WTC11 (cell line): ENCODE measurements at regions not wholly inside any gene's neighbourhood (a gene's known extent, or its start where the extent isn't known, plus 50 kb on each side); places are given as distances from the start of the nearest gene placed in this dataset.
"Not testable (repeated sequence)": the region's sequence is repeated elsewhere in the genome, so short reads cannot be mapped to it uniquely, and the experiment has no call there.

ENCODE experiments used
- ATF3 ChIP-seq: sonication (generic); formaldehyde crosslinking; conservative IDR thresholded peaks from 2 replicates; pipeline ENCODE4 v1.8.1; 2022; ENCODE audit warnings: mild to moderate bottlenecking, missing genetic modification reagents
- CTCF ChIP-seq: fragments of 200-600 bp; IDR thresholded peaks from 2 replicates; pipeline ENCODE4 v1.8.0; 2022; ENCODE audit warnings: antibody characterized with exemption
- E2F1 ChIP-seq: sonication (generic); formaldehyde crosslinking; IDR thresholded peaks from 2 replicates; pipeline ENCODE4 v1.8.0; 2022; ENCODE audit warnings: mild to moderate bottlenecking, missing genetic modification reagents
- ETV6 ChIP-seq: sonication (generic); formaldehyde crosslinking; IDR thresholded peaks from 2 replicates; pipeline ENCODE4 v1.8.1; 2022; ENCODE audit warnings: mild to moderate bottlenecking, missing genetic modification reagents
- FOXK1 ChIP-seq: sonication (generic); formaldehyde crosslinking; IDR thresholded peaks from 2 replicates; pipeline ENCODE4 v1.8.0; 2022; ENCODE audit warnings: mild to moderate bottlenecking, moderate library complexity, missing genetic modification reagents
- IRF2 ChIP-seq: sonication (generic); formaldehyde crosslinking; IDR thresholded peaks from 2 replicates; pipeline ENCODE4 v1.8.0; 2022; ENCODE audit warnings: low read depth, missing genetic modification reagents, borderline replicate concordance
- SP1 ChIP-seq: sonication (generic); formaldehyde crosslinking; conservative IDR thresholded peaks from 2 replicates; pipeline ENCODE4 v1.8.1; 2022; ENCODE audit warnings: missing genetic modification reagents
- TP53 ChIP-seq: sonication (generic); formaldehyde crosslinking; IDR thresholded peaks from 2 replicates; pipeline ENCODE4 v1.8.1; 2023; ENCODE audit warnings: mild to moderate bottlenecking, missing genetic modification reagents
- ZNF232 ChIP-seq: sonication (generic); formaldehyde crosslinking; IDR thresholded peaks from 2 replicates; pipeline ENCODE4 v1.8.0; 2022; ENCODE audit warnings: mild to moderate bottlenecking, missing genetic modification reagents
- ZNF281 ChIP-seq: sonication (generic); formaldehyde crosslinking; IDR thresholded peaks from 2 replicates; pipeline ENCODE4 v1.8.0; 2023; ENCODE audit warnings: mild to moderate bottlenecking, missing genetic modification reagents
- TF ChIP-seq, protein P1 (sequence below): fragments of 250-450 bp; sonication (Bioruptor Pico); conservative IDR thresholded peaks from 2 replicates; pipeline ENCODE4 v1.9.0; 2021; ENCODE audit warnings: mild to moderate bottlenecking
- TF ChIP-seq, protein P2 (sequence below): sonication (generic); formaldehyde crosslinking; IDR thresholded peaks from 2 replicates; pipeline ENCODE4 v1.8.0; 2022; ENCODE audit warnings: mild to moderate bottlenecking, missing genetic modification reagents
- TF ChIP-seq, protein P3 (sequence below): sonication (generic); formaldehyde crosslinking; IDR thresholded peaks from 2 replicates; pipeline ENCODE4 v1.8.1; 2023; ENCODE audit warnings: mild to moderate bottlenecking, missing genetic modification reagents, moderate library complexity
- TF ChIP-seq, protein P4 (sequence below): sonication (generic); formaldehyde crosslinking; IDR thresholded peaks from 2 replicates; pipeline ENCODE4 v1.8.1; 2023; ENCODE audit warnings: mild to moderate bottlenecking, missing genetic modification reagents, borderline replicate concordance

DNA sequence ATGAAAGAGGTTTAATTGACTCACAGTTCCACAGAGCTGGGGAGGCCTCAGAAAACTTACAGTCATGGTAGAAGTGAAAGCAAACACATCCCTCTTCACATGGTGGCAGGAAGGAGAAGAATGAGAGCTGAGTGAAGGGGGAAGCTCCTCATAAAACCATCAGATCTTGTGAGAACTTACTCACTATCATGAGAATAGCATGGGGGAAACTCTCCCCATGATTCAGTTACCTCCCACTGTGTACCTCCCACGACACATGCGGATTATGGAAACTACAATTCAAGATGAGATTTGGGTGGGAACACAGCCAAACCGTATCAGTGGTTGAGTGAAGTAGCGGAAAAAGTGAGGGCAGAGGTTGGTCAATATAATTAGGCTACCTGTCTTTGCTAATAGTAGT is 538.3 kb downstream of the KIF2B start:
- not testable (repeated sequence) for TF ChIP-seq SP1 (CRISPR knock-in tag); CTCF; ZNF232 (CRISPR knock-in tag); IRF2; ATF3 (CRISPR knock-in tag); FOXK1 (CRISPR knock-in tag); E2F1 (CRISPR knock-in tag); TP53 (CRISPR knock-in tag); ZNF281
- TF ChIP-seq ETV6, result 0 out of 2 replicates have a peak, but pooled peaks have one; percentile 46
- TF ChIP-seq, protein P1, sequence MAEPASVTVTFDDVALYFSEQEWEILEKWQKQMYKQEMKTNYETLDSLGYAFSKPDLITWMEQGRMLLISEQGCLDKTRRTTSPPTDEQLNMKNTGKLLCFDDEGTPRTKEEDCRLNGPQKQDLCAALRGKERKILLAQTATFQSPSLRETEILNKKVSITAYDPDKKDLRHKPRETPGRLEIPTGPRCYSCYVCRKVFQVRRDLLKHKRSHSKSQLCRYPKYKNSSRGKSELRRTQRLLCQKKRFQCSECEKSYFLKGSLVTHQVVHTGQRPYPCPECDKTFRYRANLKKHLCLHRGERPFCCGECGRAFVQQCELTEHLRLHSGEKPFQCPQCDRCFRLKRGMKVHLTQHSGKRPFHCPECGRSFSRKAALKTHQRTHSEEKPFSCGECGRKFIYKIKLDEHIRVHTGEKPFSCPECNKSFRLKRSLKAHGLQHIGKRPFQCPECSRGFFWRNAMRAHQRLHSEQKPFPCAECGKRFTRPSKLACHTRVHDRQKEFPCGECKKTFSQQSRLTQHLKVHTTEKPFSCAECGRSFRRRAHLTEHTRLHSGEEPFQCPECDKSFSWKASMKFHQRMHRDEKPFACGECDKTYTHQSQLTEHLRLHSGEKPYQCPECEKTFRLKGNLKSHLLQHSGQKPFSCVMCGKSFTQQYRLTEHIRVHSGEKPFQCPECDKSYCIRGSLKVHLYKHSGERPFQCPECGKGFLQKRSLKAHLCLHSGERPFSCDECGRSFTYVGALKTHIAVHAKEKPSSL, result not testable (repeated sequence)
- TF ChIP-seq, protein P2, sequence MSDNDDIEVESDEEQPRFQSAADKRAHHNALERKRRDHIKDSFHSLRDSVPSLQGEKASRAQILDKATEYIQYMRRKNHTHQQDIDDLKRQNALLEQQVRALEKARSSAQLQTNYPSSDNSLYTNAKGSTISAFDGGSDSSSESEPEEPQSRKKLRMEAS (CRISPR knock-in tag), result not testable (repeated sequence)
- TF ChIP-seq, protein P3, sequence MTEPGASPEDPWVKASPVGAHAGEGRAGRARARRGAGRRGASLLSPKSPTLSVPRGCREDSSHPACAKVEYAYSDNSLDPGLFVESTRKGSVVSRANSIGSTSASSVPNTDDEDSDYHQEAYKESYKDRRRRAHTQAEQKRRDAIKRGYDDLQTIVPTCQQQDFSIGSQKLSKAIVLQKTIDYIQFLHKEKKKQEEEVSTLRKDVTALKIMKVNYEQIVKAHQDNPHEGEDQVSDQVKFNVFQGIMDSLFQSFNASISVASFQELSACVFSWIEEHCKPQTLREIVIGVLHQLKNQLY (CRISPR knock-in tag), result not testable (repeated sequence)
- TF ChIP-seq, protein P4, sequence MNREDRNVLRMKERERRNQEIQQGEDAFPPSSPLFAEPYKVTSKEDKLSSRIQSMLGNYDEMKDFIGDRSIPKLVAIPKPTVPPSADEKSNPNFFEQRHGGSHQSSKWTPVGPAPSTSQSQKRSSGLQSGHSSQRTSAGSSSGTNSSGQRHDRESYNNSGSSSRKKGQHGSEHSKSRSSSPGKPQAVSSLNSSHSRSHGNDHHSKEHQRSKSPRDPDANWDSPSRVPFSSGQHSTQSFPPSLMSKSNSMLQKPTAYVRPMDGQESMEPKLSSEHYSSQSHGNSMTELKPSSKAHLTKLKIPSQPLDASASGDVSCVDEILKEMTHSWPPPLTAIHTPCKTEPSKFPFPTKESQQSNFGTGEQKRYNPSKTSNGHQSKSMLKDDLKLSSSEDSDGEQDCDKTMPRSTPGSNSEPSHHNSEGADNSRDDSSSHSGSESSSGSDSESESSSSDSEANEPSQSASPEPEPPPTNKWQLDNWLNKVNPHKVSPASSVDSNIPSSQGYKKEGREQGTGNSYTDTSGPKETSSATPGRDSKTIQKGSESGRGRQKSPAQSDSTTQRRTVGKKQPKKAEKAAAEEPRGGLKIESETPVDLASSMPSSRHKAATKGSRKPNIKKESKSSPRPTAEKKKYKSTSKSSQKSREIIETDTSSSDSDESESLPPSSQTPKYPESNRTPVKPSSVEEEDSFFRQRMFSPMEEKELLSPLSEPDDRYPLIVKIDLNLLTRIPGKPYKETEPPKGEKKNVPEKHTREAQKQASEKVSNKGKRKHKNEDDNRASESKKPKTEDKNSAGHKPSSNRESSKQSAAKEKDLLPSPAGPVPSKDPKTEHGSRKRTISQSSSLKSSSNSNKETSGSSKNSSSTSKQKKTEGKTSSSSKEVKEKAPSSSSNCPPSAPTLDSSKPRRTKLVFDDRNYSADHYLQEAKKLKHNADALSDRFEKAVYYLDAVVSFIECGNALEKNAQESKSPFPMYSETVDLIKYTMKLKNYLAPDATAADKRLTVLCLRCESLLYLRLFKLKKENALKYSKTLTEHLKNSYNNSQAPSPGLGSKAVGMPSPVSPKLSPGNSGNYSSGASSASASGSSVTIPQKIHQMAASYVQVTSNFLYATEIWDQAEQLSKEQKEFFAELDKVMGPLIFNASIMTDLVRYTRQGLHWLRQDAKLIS (CRISPR knock-in tag), result not testable (repeated sequence)
